Ovary (tissue), 3 donors: ENCODE measurements at regions not wholly inside any gene's neighbourhood (a gene's known extent, or its start where the extent isn't known, plus 50 kb on each side); places are given as distances from the start of the nearest gene placed in this dataset.

Source experiments
- POLR2A ChIP-seq: fragments of 450-650 bp; IDR thresholded peaks from one replicate; pipeline ENCODE4 v1.6.1; 2017; ENCODE audit warnings: antibody characterized with exemption, mild to moderate bottlenecking, moderate library complexity
- TF ChIP-seq, protein P1 (sequence below), 3 donors: fragments of 450-650 bp in 2 of 3; fragments of 200-600 bp in 1 of 3; IDR thresholded peaks; one replicate each; pipeline versions ENCODE4 v1.5.1 to v1.8.0; 2016 to 2022; ENCODE audit warnings: antibody characterized with exemption in 3 of 3, mild to moderate bottlenecking in 1 of 3
- donor health status: DM: no; HTN: no; CAD: no.

DNA sequence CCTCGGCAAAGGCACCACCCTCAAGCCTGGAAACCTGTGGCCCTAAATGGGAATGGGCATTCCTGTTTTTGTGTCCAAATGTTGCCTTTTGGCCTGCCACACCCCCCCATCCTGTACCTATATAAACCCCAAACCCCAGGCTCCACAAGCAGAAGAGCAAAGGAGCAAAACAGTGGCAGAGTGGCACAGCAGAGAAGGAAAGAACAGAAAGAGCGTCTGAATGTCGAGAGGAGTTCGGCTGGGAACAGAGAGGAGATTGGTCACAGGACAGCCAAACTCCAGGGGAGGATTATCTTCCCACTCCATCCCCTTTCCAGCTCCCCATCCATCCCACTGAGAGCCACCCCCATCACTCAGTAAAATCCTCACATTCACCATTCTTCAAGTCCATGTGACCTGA is 58.0 kb upstream of the PREP start:
- TF ChIP-seq, protein P1, sequence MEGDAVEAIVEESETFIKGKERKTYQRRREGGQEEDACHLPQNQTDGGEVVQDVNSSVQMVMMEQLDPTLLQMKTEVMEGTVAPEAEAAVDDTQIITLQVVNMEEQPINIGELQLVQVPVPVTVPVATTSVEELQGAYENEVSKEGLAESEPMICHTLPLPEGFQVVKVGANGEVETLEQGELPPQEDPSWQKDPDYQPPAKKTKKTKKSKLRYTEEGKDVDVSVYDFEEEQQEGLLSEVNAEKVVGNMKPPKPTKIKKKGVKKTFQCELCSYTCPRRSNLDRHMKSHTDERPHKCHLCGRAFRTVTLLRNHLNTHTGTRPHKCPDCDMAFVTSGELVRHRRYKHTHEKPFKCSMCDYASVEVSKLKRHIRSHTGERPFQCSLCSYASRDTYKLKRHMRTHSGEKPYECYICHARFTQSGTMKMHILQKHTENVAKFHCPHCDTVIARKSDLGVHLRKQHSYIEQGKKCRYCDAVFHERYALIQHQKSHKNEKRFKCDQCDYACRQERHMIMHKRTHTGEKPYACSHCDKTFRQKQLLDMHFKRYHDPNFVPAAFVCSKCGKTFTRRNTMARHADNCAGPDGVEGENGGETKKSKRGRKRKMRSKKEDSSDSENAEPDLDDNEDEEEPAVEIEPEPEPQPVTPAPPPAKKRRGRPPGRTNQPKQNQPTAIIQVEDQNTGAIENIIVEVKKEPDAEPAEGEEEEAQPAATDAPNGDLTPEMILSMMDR (IDR thresholded peaks at IDR 0.05): no peak
- TF ChIP-seq POLR2A: no peak
